ENCODE measurements at regions not wholly inside any gene's neighbourhood (a gene's known extent, or its start where the extent isn't known, plus 50 kb on each side); places are given as distances from the start of the nearest gene placed in this dataset.

DNA sequence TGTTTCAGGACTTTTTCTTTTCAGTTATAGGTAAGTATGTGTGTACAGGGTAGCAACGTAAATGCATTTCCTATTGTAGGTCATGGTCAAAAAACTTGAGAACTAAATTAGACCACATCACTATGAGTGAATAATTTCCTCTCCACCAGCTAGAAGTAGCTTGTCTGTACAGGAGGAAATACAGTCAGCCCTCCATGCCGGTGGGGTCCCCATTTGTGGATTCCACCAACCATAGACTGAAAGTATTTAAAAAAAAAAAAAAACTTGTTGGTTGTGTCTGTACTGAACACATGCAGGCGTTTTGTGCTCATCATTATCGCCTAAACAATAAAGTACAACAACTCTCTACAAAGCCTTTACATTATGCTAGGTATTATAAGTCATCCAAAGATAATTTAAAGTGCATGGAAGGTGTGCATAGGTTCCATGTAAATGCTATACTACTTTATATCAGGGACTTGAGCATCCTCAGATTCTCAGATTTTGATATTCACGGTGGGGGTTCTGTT is 94.2 kb upstream of the NDUFV2 start:
- no peak overlapping the region for H3K56ac ChIP-seq (replicated peaks; ENCODE audit: insufficient read length, low read depth, low read length)
- CTCF ChIA-PET (ENCODE audit: partially characterized antibody), result no interaction called here
- H2BK20ac ChIP-seq (ENCODE audit: low read length), result no peak overlapping the region
- DNase-seq (ENCODE audit: low read depth in 1 of 2, low spot score in 2 of 2) (no peak), FAIRE-seq (no peak)
- H3K18ac ChIP-seq (ENCODE audit: extremely low read depth, low read length), result no peak overlapping the region
- H3K9ac ChIP-seq (replicated peaks in 1 of 4; ENCODE audit: extremely low read depth in 1 of 4, low read depth in 3 of 4, low read length in 3 of 4), result no peak overlapping the region
- H3K23me2 ChIP-seq (ENCODE audit: low read depth, low read length), result no peaks in the 10 kb centered on the region
- no peaks in the 10 kb centered on the region for H3K79me2 ChIP-seq (ENCODE audit: control insufficient read depth in 1 of 2, insufficient read depth in 2 of 2, low read length in 2 of 2)
- POLR2A ChIA-PET (ENCODE audit: partially characterized antibody), result no interaction called here
- H3K4ac ChIP-seq (replicated peaks; ENCODE audit: insufficient read length, low read depth, low read length), result no peak overlapping the region
- no peak overlapping the region for H3K27ac ChIP-seq (ENCODE audit: low read depth, low read length)
- no peak overlapping the region for H2BK15ac ChIP-seq (ENCODE audit: low read length)
- H2AFZ ChIP-seq (ENCODE audit: low read length), result no peak overlapping the region
- H3K4me2 ChIP-seq (ENCODE audit: insufficient read depth in 1 of 2, low read depth in 2 of 2, low read length in 2 of 2), result no peak overlapping the region
- H2BK12ac ChIP-seq (ENCODE audit: low read depth, low read length), result no peak overlapping the region
- no peak overlapping the region for H4K91ac ChIP-seq (replicated peaks; ENCODE audit: insufficient read length, low read length)
- no peaks in the 10 kb centered on the region for H4K20me1 ChIP-seq (replicated peaks in 1 of 2; ENCODE audit: control insufficient read depth in 1 of 2, insufficient read depth in 2 of 2, low read length in 2 of 2)
- no peak overlapping the region for H2AK5ac ChIP-seq (ENCODE audit: low read depth, low read length)
- no peaks in the 10 kb centered on the region for H3K9me3 ChIP-seq (ENCODE audit: insufficient read depth in 2 of 2, low read depth in 1 of 2, low read length in 1 of 2)
- 88% methylated on average over 5 of the region's 5 CpGs; no CpG with 5 or more reads in 1 of the 2 experiments for WGBS, 2 experiments (ENCODE audit: extremely low coverage in 1 of 2, insufficient coverage in 1 of 2, insufficient read length in 1 of 2, insufficient replicate concordance in 2 of 2, low coverage in 1 of 2, low lambda C conversion rate in 2 of 2, missing lambda C conversion rate in 1 of 2)
- no peak overlapping the region for H3K14ac ChIP-seq (ENCODE audit: insufficient read length)
- no peak overlapping the region for H2BK120ac ChIP-seq (replicated peaks; ENCODE audit: low read depth, low read length)
- H3K4me3 ChIP-seq (ENCODE audit: extremely low read depth in 1 of 4, insufficient read depth in 2 of 4, low read depth in 3 of 4, low read length in 4 of 4), result no peak overlapping the region
- no peak for TF ChIP-seq SP4 (IDR thresholded peaks at IDR 0.05; ENCODE audit: low read length)
- TF ChIP-seq POLR2AphosphoS5 (IDR thresholded peaks at IDR 0.05; ENCODE audit: low read depth, low read length), result no peak
- TF ChIP-seq, protein P1, sequence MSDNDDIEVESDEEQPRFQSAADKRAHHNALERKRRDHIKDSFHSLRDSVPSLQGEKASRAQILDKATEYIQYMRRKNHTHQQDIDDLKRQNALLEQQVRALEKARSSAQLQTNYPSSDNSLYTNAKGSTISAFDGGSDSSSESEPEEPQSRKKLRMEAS (IDR thresholded peaks at IDR 0.05), result no peak
- no peak for TF ChIP-seq ZNF274 (IDR thresholded peaks at IDR 0.05; ENCODE audit: borderline replicate concordance, extremely low read depth, low read length)
- TF ChIP-seq RNF2 (IDR thresholded peaks at IDR 0.05; ENCODE audit: borderline replicate concordance, low read depth, low read length, missing control alignments, poor library complexity, severe bottlenecking), result no peak
- no peak for TF ChIP-seq EGR1 (IDR thresholded peaks at IDR 0.05; ENCODE audit: borderline replicate concordance, low read depth, low read length)
- TF ChIP-seq TBP (IDR thresholded peaks at IDR 0.05; ENCODE audit: low read depth, low read length), result no peak
- no peak for TF ChIP-seq SIX5 (IDR thresholded peaks at IDR 0.05; ENCODE audit: low read depth, low read length)
- no peak for TF ChIP-seq GTF2F1 (IDR thresholded peaks at IDR 0.05; ENCODE audit: borderline replicate concordance, low read depth, low read length)
- TF ChIP-seq CHD2 (IDR thresholded peaks at IDR 0.05; ENCODE audit: low read length), result no peak
- no peak for TF ChIP-seq GABPA (IDR thresholded peaks at IDR 0.05; ENCODE audit: borderline replicate concordance, insufficient read depth, low read length)
- no peak for TF ChIP-seq SIN3A (conservative IDR thresholded peaks at IDR 0.05 in 1 of 2, IDR thresholded peaks at IDR 0.05 in 1 of 2; ENCODE audit: low read depth in 1 of 2, low read length in 2 of 2)
- TF ChIP-seq NANOG (IDR thresholded peaks at IDR 0.05; ENCODE audit: insufficient read depth, low read depth, low read length, poor library complexity, severe bottlenecking), result no peak
- TF ChIP-seq YY1 (IDR thresholded peaks at IDR 0.05; ENCODE audit: low read depth, low read length), result no peak
- TF ChIP-seq TAF7 (optimal IDR thresholded peaks at IDR 0.05; ENCODE audit: borderline replicate concordance, low read depth, low read length), result no peak
- no peak overlapping the region for H4K5ac ChIP-seq (ENCODE audit: insufficient read length, low read depth, low read length)
- H3K4me1 ChIP-seq (replicated peaks in 1 of 4; ENCODE audit: control insufficient read depth in 3 of 4, insufficient read depth in 4 of 4, low read length in 3 of 4), result no peaks in the 10 kb centered on the region
- H4K8ac ChIP-seq (ENCODE audit: extremely low read depth, insufficient read depth, low read length), result no peak overlapping the region
- H3K23ac ChIP-seq (ENCODE audit: insufficient read length), result no peak overlapping the region
- no peaks in the 10 kb centered on the region for H3K36me3 ChIP-seq (ENCODE audit: control insufficient read depth in 2 of 4, insufficient read depth in 4 of 4, low read length in 3 of 4)
- no peak overlapping the region for H2BK5ac ChIP-seq (ENCODE audit: low read depth, low read length)
- no peaks in the 10 kb centered on the region for H3K27me3 ChIP-seq (replicated peaks in 1 of 4; ENCODE audit: control insufficient read depth in 3 of 4, extremely low read depth in 1 of 4, insufficient read depth in 3 of 4, low read length in 3 of 4)
- no peaks in the 10 kb centered on the region for H3K79me1 ChIP-seq (ENCODE audit: low read depth, low read length)

Data from H1 (cell line).